OCI-LY3 (cell line): ENCODE measurements at regions not wholly inside any gene's neighbourhood (a gene's known extent, or its start where the extent isn't known, plus 50 kb on each side); places are given as distances from the start of the nearest gene placed in this dataset.
A peak's percentile ranks its signal among the peaks of the same experiment; 100 is the strongest.

Experiments
- H2AFZ ChIP-seq: fragments of 200-600, 300-600 bp; shearing (Covaris generic); 2 replicates; pipeline ENCODE4 v1.6.0; 2014; ENCODE audit warnings: antibody characterized with exemption, low read depth, low read length
- H3K27ac ChIP-seq: fragments of 200-600, 300-600 bp; sonication (generic); 2 replicates; pipeline ENCODE4 v1.5.1; 2014; ENCODE audit warnings: mild to moderate bottlenecking, low read length, moderate library complexity, mixed read lengths
- H3K27me3 ChIP-seq: fragments of 200-600, 300-600 bp; sonication (generic); 2 replicates; pipeline ENCODE4 v1.6.1; 2014; ENCODE audit warnings: low read depth, low read length, mixed read lengths
- H3K36me3 ChIP-seq: fragments of 200-600, 300-600 bp; sonication (generic); replicated peaks from 2 replicates; pipeline ENCODE3; 2014; ENCODE audit warnings: low read depth, low read length, mixed read lengths
- H3K4me1 ChIP-seq: fragments of 300-600, 200-600 bp; sonication (generic); 2 replicates; pipeline ENCODE4 v1.6.1; 2014; ENCODE audit warnings: low read length, mixed read lengths
- H3K4me2 ChIP-seq: fragments of 200-600, 300-600 bp; sonication (generic); 2 replicates; pipeline ENCODE4 v1.6.1; 2014; ENCODE audit warnings: low read length, mixed read lengths
- H3K4me3 ChIP-seq: fragments of 300-600, 200-600 bp; sonication (generic); 2 replicates; pipeline ENCODE4 v1.5.1; 2014; ENCODE audit warnings: antibody characterized with exemption, mild to moderate bottlenecking, low read length, moderate library complexity
- H3K79me2 ChIP-seq: fragments of 300-600, 200-600 bp; shearing (Covaris generic); 2 replicates; pipeline ENCODE4 v1.6.1; 2014; ENCODE audit warnings: mild to moderate bottlenecking, low read length, mixed read lengths
- H3K9ac ChIP-seq: fragments of 300-600, 200-600 bp; shearing (Covaris generic); 2 replicates; pipeline ENCODE4 v1.6.0; 2014; ENCODE audit warnings: mild to moderate bottlenecking, low read length, moderate library complexity
- H3K9me3 ChIP-seq: fragments of 200-600, 300-600 bp; shearing (Covaris generic); 2 replicates; pipeline ENCODE4 v1.6.1; 2014; ENCODE audit warnings: low read length, mixed read lengths; ENCODE audit not compliant: insufficient read depth
- H4K20me1 ChIP-seq: fragments of 200-600, 300-600 bp; sonication (generic); 2 replicates; pipeline ENCODE4 v1.6.1; 2016; ENCODE audit warnings: low read length, mixed read lengths; ENCODE audit not compliant: insufficient read depth
- EZH2phosphoT487 ChIP-seq: fragments of 200-600 bp; shearing (Covaris generic); IDR thresholded peaks from 2 replicates; pipeline ENCODE4 v1.6.1; 2018; ENCODE audit warnings: antibody characterized with exemption, mixed run types, low read depth
- TF ChIP-seq, protein P1 (sequence below): fragments of 200-600, 300-600 bp; sonication (generic); IDR thresholded peaks from 2 replicates; pipeline ENCODE4 v1.5.1; 2014; ENCODE audit warnings: antibody characterized with exemption, low read length, low read depth

DNA sequence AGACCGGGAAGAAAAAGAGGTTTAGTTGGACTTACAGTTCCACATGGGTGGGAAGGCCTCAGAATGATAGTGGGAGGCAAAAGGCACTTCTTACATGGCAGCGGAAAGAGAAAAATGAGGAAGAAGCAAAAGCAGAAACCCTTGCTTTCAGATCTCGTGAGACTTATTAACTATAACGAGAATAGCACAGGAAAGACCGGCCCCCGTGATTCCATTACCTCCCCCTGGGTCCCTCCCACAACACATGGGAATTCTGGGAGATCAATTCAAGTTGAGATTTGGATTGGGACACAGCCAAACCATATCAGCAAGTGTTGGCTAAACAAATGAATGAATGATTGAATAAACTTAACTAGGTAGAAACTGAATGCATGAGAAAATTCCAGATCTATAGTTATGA, 85.3 kb upstream of the PARP11 start:
- H3K36me3 ChIP-seq = no peaks in the 10 kb centered on the region
- peak overlapping the region; percentile 13 for H3K4me2 ChIP-seq
- H3K4me3 ChIP-seq = no peak overlapping the region; the same call in 1 of the 2 replicates
- no peak overlapping the region for H3K9ac ChIP-seq
- H4K20me1 ChIP-seq = no peaks in the 10 kb centered on the region
- H3K4me1 ChIP-seq = peaks cover 5% of the 10 kb centered on the region; the same call in 1 of the 2 replicates
- no peak overlapping the region for H2AFZ ChIP-seq
- 0 out of 2 replicates have a peak, but pooled peaks cover 7% of the 10 kb centered on the region for H3K27me3 ChIP-seq
- no peaks in the 10 kb centered on the region for H3K9me3 ChIP-seq
- no peak overlapping the region for H3K27ac ChIP-seq
- TF ChIP-seq EZH2phosphoT487 = no peak
- TF ChIP-seq, protein P1, sequence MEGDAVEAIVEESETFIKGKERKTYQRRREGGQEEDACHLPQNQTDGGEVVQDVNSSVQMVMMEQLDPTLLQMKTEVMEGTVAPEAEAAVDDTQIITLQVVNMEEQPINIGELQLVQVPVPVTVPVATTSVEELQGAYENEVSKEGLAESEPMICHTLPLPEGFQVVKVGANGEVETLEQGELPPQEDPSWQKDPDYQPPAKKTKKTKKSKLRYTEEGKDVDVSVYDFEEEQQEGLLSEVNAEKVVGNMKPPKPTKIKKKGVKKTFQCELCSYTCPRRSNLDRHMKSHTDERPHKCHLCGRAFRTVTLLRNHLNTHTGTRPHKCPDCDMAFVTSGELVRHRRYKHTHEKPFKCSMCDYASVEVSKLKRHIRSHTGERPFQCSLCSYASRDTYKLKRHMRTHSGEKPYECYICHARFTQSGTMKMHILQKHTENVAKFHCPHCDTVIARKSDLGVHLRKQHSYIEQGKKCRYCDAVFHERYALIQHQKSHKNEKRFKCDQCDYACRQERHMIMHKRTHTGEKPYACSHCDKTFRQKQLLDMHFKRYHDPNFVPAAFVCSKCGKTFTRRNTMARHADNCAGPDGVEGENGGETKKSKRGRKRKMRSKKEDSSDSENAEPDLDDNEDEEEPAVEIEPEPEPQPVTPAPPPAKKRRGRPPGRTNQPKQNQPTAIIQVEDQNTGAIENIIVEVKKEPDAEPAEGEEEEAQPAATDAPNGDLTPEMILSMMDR = no peak
- no peaks in the 10 kb centered on the region for H3K79me2 ChIP-seq

DNA sequence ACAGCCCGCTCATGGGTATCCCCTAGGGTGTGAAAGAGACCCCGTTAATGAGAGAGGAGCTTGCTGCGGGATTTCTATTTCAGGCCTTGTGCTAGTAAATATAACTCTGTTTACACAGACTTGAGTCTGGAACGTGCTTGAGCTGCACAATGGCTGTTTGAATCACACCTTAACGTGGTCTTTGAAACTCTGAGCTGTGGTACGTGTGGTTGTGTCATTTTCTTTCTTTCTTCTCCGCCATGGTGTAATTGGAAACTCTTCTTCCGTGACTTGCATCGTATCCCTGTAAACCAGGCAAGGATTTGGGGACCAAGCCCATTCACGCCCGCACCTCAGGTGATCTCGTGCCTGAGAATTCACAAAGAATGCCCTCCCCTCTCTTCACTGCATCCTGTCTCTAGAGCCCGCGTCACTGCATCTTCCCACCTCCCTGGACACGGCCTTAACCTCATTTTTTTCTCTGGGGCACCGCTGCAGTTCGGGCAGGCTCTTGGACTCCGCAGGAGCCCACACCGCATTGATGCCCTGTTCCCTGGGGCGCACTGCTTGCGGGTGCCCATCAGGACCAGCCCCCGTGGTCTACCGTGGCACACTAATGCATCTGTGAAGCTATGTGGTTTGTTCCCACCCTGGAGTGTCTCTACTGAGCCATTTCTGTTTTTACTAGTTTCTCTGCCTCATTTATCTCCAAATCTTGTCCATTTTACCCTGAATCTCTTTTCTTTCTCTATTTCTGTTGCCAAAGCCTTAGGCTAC, 78.4 kb upstream of the PARP11 start:
- TF ChIP-seq, protein P1 = no peak
- TF ChIP-seq EZH2phosphoT487 = no peak
- no peak overlapping the region for H3K9ac ChIP-seq
- H3K27me3 ChIP-seq = peaks cover 20% of the 10 kb centered on the region
- H3K27ac ChIP-seq = no peak overlapping the region
- no peaks in the 10 kb centered on the region for H4K20me1 ChIP-seq
- no peaks in the 10 kb centered on the region for H3K9me3 ChIP-seq
- H3K4me3 ChIP-seq = no peak overlapping the region
- H2AFZ ChIP-seq = no peak overlapping the region
- H3K4me2 ChIP-seq = no peak overlapping the region
- H3K4me1 ChIP-seq = no peaks in the 10 kb centered on the region
- H3K79me2 ChIP-seq = no peaks in the 10 kb centered on the region
- no peaks in the 10 kb centered on the region for H3K36me3 ChIP-seq

GRCh38 chr12:3950714-3951320, 77.6 kb upstream of the PARP11 start:
- TF ChIP-seq EZH2phosphoT487 = no peak
- no peaks in the 10 kb centered on the region for H4K20me1 ChIP-seq
- peaks cover 28% of the 10 kb centered on the region for H3K27me3 ChIP-seq
- no peak overlapping the region for H3K4me2 ChIP-seq
- no peak overlapping the region for H3K9ac ChIP-seq
- H3K79me2 ChIP-seq = no peaks in the 10 kb centered on the region
- no peaks in the 10 kb centered on the region for H3K4me1 ChIP-seq
- no peak overlapping the region for H3K4me3 ChIP-seq
- no peaks in the 10 kb centered on the region for H3K9me3 ChIP-seq
- no peak overlapping the region for H2AFZ ChIP-seq
- no peaks in the 10 kb centered on the region for H3K36me3 ChIP-seq
- H3K27ac ChIP-seq = no peak overlapping the region

DNA sequence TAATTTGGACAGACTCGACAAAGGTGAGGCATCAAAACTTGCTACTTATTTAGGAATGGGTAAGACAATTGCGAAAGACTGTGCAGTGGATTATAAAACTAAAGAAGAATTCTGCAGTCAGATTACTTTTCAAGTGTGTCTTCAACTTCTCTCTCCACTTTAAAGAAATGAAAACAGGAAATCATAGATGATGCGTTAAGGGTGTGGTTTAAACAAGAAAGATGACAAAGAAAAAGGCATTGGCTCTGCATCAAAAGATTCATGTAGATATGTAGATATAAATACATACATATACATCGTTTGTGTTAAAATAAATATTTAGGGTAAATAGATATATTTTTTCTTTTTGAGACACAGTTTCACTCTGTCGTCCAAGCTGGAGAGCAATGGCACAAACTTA, 74.6 kb upstream of the PARP11 start:
- H2AFZ ChIP-seq = no peak overlapping the region
- H3K27me3 ChIP-seq = peaks cover 47% of the 10 kb centered on the region
- no peaks in the 10 kb centered on the region for H4K20me1 ChIP-seq
- no peak overlapping the region for H3K4me3 ChIP-seq
- H3K9ac ChIP-seq = no peak overlapping the region
- no peaks in the 10 kb centered on the region for H3K4me1 ChIP-seq
- H3K27ac ChIP-seq = no peak overlapping the region
- no peaks in the 10 kb centered on the region for H3K79me2 ChIP-seq
- H3K4me2 ChIP-seq = no peak overlapping the region
- H3K36me3 ChIP-seq = no peaks in the 10 kb centered on the region
- no peaks in the 10 kb centered on the region for H3K9me3 ChIP-seq
- TF ChIP-seq EZH2phosphoT487 = no peak
- TF ChIP-seq, protein P1 = no peak
